ENCODE measurements at regions not wholly inside any gene's neighbourhood (a gene's known extent, or its start where the extent isn't known, plus 50 kb on each side); places are given as distances from the start of the nearest gene placed in this dataset.
"Not testable (repeated sequence)": the region's sequence is repeated elsewhere in the genome, so short reads cannot be mapped to it uniquely, and the experiment has no call there.

- intact Hi-C loops (cut with micrococcal nuclease), result no loop called here
Observed at GRCh38 chrX:121283921-121284320, 236.5 kb downstream of the GLUD2 start.

- intact Hi-C loops (cut with micrococcal nuclease), result no loop called here
Observed at GRCh38 chrX:121298499-121298898, 251.1 kb downstream of the GLUD2 start.

DNA sequence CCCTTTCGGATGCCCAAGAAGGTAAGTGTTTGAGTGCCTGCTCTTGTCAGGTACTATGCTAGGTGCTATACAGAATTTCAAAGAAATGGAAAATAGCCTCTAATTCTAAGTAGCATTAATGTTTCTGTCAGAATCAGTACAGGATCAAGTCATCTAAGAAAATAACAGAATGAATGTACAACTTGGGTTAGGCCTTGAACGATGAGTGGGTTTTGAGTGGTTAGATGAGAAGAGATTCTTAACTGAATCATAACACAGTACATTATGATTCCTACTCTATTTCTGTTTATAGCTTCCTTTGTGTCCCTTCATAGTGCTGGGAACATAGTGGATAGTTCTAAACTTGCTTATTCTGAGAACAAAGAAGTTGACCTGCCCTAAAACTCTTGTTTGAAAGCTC lies 253.9 kb downstream of the GLUD2 start:
- intact Hi-C loops (cut with micrococcal nuclease), result loop anchor here (10.0 kb wide), 1 partner anchor 273 kb away; no protein-coding TSS in a partner anchor

DNA sequence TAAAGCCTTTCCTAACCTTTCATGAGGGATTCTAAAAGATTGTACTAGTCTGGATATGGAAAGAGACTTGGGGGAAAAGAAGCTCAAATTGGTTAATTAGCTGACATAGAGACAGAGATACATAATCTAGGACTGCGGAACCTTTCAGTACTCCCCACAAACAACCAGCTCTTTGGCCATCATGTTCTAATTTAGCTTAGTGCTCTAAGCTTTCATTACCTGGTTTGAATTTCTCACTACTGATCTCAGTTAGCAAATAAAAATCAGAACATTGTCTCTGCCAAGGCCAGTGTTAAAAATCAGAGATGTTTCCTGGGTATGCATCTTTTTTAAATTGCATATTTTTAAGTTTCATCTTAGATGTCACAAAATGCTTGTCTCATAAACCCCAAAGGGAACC lies 254.4 kb downstream of the GLUD2 start:
- intact Hi-C loops (cut with micrococcal nuclease), result loop anchor here (10.0 kb wide), 1 partner anchor 273 kb away; no protein-coding TSS in a partner anchor

GRCh38 chrX:121307449-121307848 lies 260.0 kb downstream of the GLUD2 start:
- intact Hi-C loops (cut with micrococcal nuclease), result loop anchor here (5.0 to 10.0 kb wide), 3 partner anchors 200 to 820 kb away; no protein-coding TSS in a partner anchor

DNA sequence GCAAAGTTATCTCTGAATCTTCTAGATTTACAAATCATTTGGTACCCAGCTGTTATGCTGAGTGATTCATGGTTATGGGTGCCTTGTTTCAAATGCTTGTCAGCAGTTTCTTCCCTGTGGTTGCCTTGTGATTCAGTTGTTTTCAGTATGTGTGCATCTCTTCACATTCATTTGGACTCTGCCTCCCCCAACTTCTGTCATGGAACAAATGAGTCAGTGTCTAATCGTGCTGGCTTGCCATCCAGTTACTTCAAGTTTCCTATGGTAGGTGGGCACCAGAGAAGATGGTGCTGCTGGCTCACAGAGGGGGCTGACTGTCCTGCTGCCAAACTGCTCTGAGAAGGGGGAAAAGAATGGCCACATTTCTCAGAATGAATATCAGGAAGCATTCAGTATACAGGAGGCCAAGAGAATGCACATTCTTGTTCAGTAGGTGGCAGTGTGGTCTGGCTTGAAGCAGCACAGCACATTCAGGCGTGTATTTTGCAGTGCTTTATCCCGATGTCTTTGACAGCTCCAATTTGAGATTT lies 260.9 kb downstream of the GLUD2 start:
- intact Hi-C loops (cut with micrococcal nuclease), result loop anchor here (2.0 to 10.0 kb wide), 5 partner anchors 148 to 821 kb away; no protein-coding TSS in a partner anchor

DNA sequence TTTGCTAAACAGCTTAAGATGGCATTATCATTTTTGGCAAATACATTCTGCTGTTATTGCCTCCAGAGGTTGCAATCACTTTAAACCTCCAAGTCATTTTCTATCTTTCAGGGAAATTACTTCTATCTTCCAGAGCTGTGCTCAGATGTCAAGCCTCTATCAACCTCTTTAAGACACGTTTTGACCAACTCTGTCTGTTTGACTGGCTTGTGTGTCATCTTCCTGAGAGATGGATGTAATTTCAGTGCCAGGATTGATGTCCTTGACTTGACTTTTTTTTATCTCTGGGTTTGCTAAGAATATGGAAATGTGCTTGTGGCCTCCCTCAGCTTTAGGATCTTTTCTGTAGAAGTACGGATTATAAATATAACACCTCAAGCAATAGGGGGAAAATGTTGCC lies 263.4 kb downstream of the GLUD2 start:
- intact Hi-C loops (cut with micrococcal nuclease), result no loop called here

- intact Hi-C loops (cut with micrococcal nuclease), result no loop called here
Observed at GRCh38 chrX:121320441-121320840, 273.0 kb downstream of the GLUD2 start.

- intact Hi-C loops (cut with micrococcal nuclease), result no loop called here
Observed at GRCh38 chrX:121322159-121322558, 274.7 kb downstream of the GLUD2 start.

DNA sequence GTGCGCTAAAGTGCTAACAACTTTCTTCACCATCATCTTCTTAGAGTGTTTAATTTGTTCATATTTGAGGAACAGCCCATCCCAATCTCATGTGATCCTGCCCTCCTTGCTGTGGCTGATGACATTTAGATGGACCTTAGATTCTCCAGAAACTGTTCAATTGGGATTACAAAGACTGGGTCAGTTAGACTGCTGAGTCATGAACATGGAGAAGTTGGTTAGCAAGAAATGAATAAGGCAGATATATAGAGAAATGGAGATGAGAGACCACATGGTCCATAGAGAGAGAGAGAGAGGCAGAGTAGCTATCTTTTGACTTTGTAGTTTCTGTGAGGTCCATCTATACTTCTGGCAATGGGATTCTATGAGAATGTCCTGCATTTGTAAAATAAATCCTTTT lies 275.9 kb downstream of the GLUD2 start:
- intact Hi-C loops (cut with micrococcal nuclease), result no loop called here

DNA sequence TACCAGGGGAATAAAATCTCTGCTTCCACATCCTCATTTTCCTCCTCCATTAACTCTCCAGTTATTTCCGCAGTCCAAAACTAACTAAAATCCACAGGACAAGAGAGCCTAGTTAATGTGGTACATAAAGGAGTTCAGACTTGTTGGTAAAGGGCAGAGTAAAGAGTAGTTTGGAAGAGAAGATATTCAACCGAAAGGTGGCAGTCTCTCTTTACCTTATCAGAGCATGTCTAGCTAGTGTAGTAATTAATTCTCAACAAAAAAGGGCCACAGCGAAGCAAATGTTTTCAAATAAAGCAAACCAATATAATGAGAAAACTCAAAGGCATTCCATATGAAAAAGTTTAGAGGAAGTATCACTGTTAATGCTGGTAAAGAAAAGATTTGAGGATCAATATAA lies 286.5 kb downstream of the GLUD2 start:
- intact Hi-C loops (cut with micrococcal nuclease), result no loop called here

DNA sequence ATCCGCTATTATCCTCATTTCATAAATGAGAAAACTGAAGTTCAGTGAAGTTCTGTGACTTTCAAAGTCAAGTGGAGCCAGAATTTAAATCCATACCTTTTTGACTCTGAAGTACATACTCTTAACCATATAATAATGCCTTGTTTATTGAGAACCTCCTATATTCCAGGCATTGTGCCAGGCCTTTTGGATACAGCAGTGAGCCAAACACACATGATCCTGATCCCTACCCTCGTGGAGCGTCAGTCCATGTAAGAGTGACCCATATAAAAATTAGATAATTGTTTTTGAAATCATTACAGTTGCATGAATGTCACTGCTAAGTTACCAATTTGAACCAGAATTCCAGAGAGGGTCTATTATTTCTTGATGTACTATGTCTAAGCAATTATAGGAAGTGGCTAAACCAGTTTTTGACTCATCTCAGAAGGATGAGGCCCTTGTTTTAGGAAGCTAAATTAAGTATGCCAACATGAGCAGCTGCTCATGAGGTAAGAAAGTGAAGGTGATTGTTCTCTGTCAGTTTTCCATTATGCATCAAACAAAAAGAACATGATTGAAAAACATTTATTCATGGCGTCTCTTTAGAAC lies 289.5 kb downstream of the GLUD2 start:
- intact Hi-C loops (cut with micrococcal nuclease), result no loop called here

DNA sequence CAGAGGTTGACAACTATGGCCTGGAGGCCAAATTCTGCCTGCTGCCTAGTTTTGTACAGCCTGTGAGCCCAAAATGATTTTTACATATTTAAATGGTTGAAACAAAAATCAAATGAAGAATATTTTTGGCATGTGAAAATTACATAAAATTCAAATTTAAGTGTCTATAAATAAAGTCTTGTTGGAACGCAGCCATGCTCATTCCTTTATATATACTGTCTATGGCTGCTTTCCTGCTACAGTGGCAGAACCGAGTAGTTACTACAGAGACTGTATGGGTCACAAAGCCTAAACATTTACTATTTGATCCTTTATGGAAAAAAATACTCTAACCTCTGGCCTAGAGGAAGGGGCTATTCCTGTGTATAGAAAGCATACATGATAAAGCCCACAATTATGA lies 290.4 kb downstream of the GLUD2 start:
- intact Hi-C loops (cut with micrococcal nuclease), result no loop called here

DNA sequence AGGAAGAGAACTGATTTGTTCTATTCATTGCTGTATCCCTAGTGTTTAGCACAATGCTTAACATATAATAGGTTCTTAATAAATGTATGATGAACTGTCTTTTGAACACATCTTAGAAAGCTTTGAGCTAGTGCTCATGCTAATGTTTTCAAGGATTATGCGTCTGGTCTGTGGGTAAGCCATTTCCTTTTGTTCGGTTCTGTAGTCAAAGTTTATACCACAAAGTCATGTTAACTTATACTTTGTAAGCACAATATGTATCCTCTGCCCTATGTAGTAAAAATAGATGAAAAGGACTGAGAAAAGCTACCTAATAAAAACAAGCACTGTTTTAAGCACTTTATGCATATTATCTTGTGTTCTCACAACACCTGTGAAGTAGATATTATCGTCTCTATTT lies 301.9 kb downstream of the GLUD2 start:
- intact Hi-C loops (cut with micrococcal nuclease), result no loop called here

DNA sequence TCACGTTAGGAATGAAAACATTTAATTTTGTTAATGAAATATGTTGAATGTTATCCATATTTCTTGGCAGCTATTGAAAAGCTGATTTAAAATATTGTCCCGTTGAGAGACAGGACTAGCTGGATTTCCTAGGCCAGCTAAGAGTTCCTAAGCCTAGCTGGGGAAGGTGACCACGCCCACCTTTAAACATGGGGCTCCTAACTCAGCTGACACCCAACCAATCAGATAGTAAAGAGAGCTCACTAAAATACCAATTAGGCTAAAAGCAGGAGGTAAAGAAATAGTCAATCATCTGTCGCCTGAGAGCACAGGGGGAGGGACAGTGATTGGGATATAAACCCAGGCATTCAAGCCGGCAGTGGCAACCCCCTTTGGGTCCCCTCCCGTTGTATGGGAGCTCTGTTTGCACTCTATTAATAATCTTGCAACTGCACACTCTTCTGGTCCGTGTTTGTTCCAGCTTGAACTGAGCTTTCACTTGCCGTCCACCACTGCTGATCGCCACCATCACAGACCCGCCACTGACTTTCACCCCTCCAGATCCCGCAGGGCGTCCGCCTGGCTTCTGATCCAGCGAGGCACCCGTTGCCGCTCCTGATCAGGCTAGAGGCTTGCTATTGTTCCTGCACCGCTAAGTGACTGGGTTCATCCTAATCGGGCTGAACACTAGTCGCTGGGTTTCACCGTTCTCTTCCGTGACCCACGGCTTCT lies 308.9 kb downstream of the GLUD2 start:
- intact Hi-C loops (cut with micrococcal nuclease), result no loop called here

GRCh38 chrX:121356850-121357171 lies 309.4 kb downstream of the GLUD2 start:
- intact Hi-C loops (cut with micrococcal nuclease), result no loop called here

GRCh38 chrX:121360280-121360679 lies 312.9 kb downstream of the GLUD2 start:
- intact Hi-C loops (cut with micrococcal nuclease), result no loop called here

- intact Hi-C loops (cut with micrococcal nuclease), result no loop called here
Observed at GRCh38 chrX:121365572-121366161, 318.3 kb downstream of the GLUD2 start.

- intact Hi-C loops (cut with micrococcal nuclease), result no loop called here
Observed at GRCh38 chrX:121374471-121374870, 327.1 kb downstream of the GLUD2 start.

DNA sequence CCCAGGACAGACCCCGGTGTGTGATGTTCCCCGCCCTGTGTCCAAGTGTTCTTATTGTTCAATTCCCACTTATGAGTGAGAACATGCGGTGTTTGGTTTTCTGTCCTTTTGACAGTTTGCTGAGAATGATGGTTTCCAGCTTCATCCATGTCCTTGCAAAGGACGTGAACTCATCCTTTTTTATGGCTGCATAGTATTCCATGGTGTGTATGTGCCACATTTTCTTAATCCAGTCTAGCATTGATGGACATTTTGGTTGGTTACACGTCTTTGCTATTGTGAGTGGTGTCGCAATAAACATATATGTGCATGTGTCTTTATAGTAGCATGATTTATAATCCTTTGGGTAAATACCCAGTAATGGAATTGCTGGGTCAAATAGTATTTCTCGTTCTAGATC lies 334.5 kb downstream of the GLUD2 start:
- intact Hi-C loops (cut with micrococcal nuclease), result not testable (repeated sequence)

- intact Hi-C loops (cut with micrococcal nuclease), result no loop called here
Observed at GRCh38 chrX:121389976-121390714, 342.7 kb downstream of the GLUD2 start.

- intact Hi-C loops (cut with micrococcal nuclease), result no loop called here
Observed at GRCh38 chrX:121405826-121406225, 358.4 kb downstream of the GLUD2 start.

All from T-helper 1 cell treated with Interleukin-12 subunit alpha and Interleukin-12 subunit beta and Interleukin-4 antibody, amounts not matched to agents 30 ng/mL and 1 ng/mL, for 36 hours (primary cell).